Left cardiac atrium (tissue), 4 donors: ENCODE measurements at regions not wholly inside any gene's neighbourhood (a gene's known extent, or its start where the extent isn't known, plus 50 kb on each side); places are given as distances from the start of the nearest gene placed in this dataset.

Source experiments
- ATAC-seq, 2 donors: fragments of 200-7000 bp; cut with Tn5 transposase; one replicate each; pipeline ENCODE4 v1.9.1; 2020; ENCODE audit warnings: mild to moderate bottlenecking in 2 of 2, moderate library complexity in 2 of 2
- DNase-seq: peaks from one replicate; pipeline ENCODE4 v3.0.0-alpha.2; 2020
- intact Hi-C, 2 donors: fragments of 100-400 bp; cut with DNase I; formaldehyde crosslinking; loops; one replicate each; pipeline versions ENCODE4 v1.14.1 to v1.15.1; 2022 to 2023
- donor health status: DM: no; HTN: yes; CAD: no.
- donor health status: DM: no; HTN: yes; CAD: no; lungs with severe emphysema.
- donor health status: DM: yes; HTN: yes; CAD: no.
- donor health status: Dilated cardiomyopathy.

DNA sequence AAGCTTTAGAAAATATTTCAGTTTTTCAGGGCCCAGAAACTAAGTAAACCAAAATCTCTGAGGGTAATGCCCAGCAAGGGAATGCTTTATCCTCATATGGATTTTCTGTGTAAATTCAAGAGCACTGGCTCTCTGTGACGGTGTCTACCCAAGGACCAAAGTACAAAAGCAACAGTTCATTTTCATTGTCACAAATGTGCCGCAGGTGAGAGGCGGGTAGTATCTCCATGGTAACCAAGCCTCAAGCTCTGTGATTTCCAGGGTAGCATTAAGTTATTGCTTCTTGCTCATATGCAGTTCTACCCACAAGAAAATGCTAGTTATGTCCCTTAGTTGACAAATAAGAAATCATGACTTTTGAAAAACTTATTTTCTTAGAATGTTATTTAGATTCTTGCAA lies 164.3 kb downstream of the MTRR start:
- intact Hi-C loops = no loop called here
- ATAC-seq = no peak
- no peak for DNase-seq

GRCh38 chr5:8034852-8035251 lies 165.9 kb downstream of the MTRR start:
- intact Hi-C loops = no loop called here
- no peak for ATAC-seq
- DNase-seq = no peak

GRCh38 chr5:8048920-8049319 lies 180.0 kb downstream of the MTRR start:
- intact Hi-C loops = no loop called here
- no peak for ATAC-seq

GRCh38 chr5:8050616-8051175 lies 181.7 kb downstream of the MTRR start:
- intact Hi-C loops = no loop called here
- DNase-seq (no peak), ATAC-seq (no peak)

More at GRCh38 chr5:8048920-8049319, 180.0 kb downstream of the MTRR start:
- no peak for DNase-seq

DNA sequence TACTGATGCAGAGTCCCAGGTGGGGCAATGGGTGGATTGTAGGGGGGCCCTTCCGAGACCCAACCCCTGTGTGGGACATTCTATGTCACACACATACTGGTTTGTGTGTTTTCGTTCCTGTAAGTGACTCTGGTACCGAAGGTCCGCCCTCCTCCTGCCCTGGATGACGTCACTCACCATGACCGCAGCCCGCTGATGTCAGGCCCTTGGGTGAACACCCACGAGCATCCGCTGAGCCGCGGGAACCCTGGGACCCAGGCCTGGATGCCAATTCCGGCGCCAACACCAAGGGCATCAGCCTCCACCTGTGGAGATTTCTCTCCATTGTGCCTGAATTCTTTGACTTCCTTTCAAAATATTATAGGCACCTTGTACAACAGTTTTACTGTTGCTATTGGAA lies 184.3 kb downstream of the MTRR start:
- intact Hi-C loops = no loop called here
- ATAC-seq (no peak), DNase-seq (no peak)

- no peak for DNase-seq
- intact Hi-C loops = no loop called here
- peak in 1 of 2 donors; percentile 64 for ATAC-seq
Observed at GRCh38 chr5:8057769-8058168, 188.8 kb downstream of the MTRR start.

- no peak for ATAC-seq
- intact Hi-C loops = no loop called here
- no peak for DNase-seq
Observed at GRCh38 chr5:8058616-8059190, 189.8 kb downstream of the MTRR start.

GRCh38 chr5:8059337-8059736 lies 190.4 kb downstream of the MTRR start:
- intact Hi-C loops = no loop called here
- no peak for DNase-seq
- ATAC-seq = peak in 1 of 2 donors; percentile 34

GRCh38 chr5:8060235-8060952 lies 191.4 kb downstream of the MTRR start:
- ATAC-seq = no peak
- no peak for DNase-seq
- intact Hi-C loops = no loop called here

DNA sequence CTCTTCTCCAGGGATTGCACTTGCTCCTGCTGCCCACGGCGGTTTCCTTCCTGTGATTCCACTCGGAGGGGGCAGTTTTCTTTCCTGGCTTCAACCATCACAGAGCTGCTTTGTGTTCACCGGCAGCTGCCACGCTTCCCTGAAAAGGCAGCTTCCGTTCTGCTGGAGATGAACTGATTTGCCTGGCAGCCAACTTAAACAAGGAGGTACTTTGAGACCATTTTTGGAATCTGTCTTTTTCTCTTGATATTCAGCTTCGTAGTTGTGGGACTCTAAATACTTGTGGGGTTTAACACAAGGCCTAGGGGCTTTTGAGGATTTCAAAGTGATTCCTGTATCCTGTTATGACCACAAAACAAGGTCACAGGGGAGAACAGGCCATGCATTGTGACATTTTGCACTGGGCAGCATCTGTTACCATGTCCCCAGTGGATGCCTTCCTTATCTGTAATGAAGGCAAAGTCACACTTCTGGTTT lies 192.0 kb downstream of the MTRR start:
- intact Hi-C loops = no loop called here
- ATAC-seq = no peak

DNA sequence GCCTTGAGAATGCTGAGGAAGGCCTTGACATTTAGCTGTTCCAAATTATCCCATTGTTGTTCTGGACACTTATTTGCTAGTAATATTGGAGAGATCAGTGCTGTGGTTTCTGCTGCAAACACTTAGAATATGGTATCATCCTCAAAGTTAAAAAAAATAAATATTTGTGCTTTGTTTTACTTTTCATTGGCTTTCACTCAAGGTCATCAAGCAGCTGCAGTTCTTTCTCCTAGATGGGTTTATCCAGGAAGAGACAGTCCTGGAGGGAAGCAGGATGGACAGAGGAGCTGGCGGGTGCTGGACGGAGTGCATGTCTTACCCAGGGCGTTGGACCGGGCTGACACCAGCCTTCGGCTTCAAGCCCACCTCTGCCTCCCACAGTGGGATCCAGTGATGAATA lies 193.6 kb downstream of the MTRR start:
- intact Hi-C loops = no loop called here
- DNase-seq = no peak
- no peak for ATAC-seq

More for the DNA sequence above, 192.0 kb downstream of the MTRR start:
- no peak for DNase-seq

DNA sequence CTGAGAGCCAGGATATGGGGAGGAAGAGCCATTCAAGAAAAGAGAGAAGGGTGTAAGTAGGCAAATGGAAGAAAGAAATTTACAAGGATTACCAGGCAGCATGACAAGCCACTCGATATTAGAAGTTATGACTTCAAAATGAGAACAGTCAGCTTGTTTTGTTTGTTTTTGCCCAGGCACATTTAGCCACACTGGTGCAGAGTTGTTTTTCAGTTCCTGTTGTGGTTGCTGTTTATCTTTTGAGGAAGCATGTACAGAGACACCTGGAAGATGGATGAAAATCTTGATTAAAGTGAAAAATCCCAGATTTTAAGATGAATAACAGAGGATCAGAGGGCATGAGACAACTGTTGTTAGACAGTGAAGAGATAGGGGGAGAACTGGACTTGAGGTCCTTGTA lies 199.1 kb downstream of the MTRR start:
- DNase-seq = no peak
- intact Hi-C loops = no loop called here
- no peak for ATAC-seq

- ATAC-seq = no peak
- intact Hi-C loops = no loop called here
- no peak for DNase-seq
Observed at GRCh38 chr5:8070138-8070537, 201.2 kb downstream of the MTRR start.

DNA sequence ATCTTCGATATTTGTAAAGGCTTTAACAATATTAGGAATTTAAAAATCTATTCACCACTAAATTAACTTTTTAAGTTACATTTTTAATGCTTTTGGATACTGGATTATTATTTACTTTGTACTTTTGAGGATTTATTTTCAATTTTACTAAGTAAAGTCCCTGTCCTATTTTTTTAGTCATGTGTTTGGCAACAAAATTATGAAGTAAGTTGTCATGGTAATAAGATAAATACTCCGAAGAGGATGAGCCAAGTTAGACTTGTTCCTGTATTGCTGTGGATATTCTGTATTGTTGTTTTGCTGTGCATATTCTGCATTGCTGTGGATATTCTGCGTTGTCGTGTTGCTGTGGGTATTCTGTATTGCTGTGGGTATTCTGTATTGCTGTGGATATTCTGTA lies 210.1 kb downstream of the MTRR start:
- no peak for DNase-seq
- intact Hi-C loops = no loop called here
- ATAC-seq = no peak

DNA sequence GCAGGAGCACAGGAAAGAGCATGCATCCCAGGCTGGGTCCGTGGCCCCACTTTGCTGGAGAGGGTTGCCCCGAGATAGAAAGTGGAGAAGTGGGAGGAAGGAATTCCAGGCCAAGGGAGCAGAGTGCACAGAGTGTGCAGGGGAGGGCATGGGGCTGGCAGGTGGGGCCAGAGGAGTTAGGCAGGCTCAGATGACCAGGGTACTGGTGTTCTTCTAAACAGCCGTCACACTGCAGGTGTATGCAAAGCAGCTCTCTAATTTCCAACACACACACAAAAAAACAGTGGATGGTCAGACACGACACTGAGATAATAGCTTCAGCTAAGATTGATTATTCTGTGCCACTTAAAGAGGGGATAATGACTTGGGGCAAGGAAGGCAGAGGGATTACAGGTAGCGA lies 212.2 kb downstream of the MTRR start:
- intact Hi-C loops = no loop called here
- DNase-seq (no peak), ATAC-seq (no peak)

DNA sequence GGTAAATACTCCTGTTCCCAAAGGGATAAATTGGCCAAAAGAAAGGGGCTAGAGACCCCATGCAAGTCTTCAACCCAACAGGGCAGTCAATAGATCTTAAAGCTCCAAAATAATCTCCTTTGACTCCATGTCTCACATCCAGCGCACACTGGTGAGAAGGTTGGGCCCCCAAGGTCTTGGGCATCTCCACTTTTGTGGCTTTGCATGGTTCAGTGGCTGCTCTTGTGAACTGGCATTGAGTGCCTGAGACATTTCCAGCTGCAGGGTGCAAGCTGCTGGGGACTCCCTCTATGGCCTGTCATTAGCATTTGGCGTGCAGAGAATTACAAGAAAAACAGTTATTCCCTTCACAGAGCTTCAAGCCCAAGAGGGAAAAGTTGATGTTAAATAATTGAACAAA lies 224.7 kb downstream of the MTRR start:
- intact Hi-C loops = no loop called here
- DNase-seq = no peak
- ATAC-seq = no peak

DNA sequence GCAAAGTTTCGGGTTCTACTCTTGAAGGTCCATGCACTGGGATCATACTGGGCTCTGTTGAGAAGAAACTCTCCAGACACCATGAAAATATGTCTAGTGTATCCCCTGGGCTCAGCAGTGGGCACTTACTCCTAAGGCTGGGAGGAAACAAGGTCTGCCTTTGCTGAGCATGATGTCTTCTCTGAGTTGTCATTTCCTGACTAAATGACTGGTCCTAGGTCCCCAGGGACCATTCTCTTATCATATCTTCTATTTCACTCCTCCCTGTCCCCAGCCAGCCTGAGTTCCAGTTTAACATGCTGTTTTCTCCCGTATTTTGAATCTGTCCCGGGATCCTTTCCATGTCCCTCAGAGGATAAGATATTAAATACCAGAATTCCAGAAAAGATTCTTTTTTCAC lies 225.4 kb downstream of the MTRR start:
- intact Hi-C loops = no loop called here
- DNase-seq = no peak
- no peak for ATAC-seq

- intact Hi-C loops = no loop called here
- DNase-seq (no peak), ATAC-seq (no peak)
Observed at GRCh38 chr5:8097146-8097545, 228.2 kb downstream of the MTRR start.

GRCh38 chr5:8098081-8098480 lies 229.1 kb downstream of the MTRR start:
- intact Hi-C loops = no loop called here
- ATAC-seq = peak in 1 of 2 donors; percentile 21
- DNase-seq = no peak

GRCh38 chr5:8102714-8103113 lies 233.8 kb downstream of the MTRR start:
- ATAC-seq (no peak), DNase-seq (no peak)
- intact Hi-C loops = no loop called here
